H1 (cell line): ENCODE measurements at regions not wholly inside any gene's neighbourhood (a gene's known extent, or its start where the extent isn't known, plus 50 kb on each side); places are given as distances from the start of the nearest gene placed in this dataset.
"Not testable (repeated sequence)": the region's sequence is repeated elsewhere in the genome, so short reads cannot be mapped to it uniquely, and the experiment has no call there.

ENCODE experiments used
- CTCF ChIA-PET: fragments of 300-600 bp; sonication (Branson Sonifier 250); formaldehyde crosslinking; loops from one replicate; lab custom pipeline; 2021; ENCODE audit not compliant: partially characterized antibody; lab: Charles Lee
- POLR2A ChIA-PET: fragments of 300-600 bp; sonication (Branson Sonifier 250); formaldehyde crosslinking; loops from one replicate; lab custom pipeline; 2021; ENCODE audit warnings: inconsistent platforms; ENCODE audit not compliant: partially characterized antibody; lab: Charles Lee
- DNase-seq, 2 experiments: peaks; one replicate each; pipeline versions ENCODE4 v3.0.0 to v3.0.0-alpha.2; 2010 to 2022; ENCODE audit warnings: low spot score in 2 of 2, low read depth in 1 of 2, mixed read lengths in 1 of 2
- FAIRE-seq: peaks from 2 replicates; lab custom pipeline; 2011; peaks lifted over from hg19 to GRCh38; lab: Jason Lieb, UNC
- H2AFZ ChIP-seq: 2 replicates; pipeline ENCODE4 v1.8.1; 2012; ENCODE audit warnings: low read length, inconsistent platforms
- H2AK5ac ChIP-seq: 2 replicates; pipeline ENCODE4 v1.6.1; 2013; ENCODE audit warnings: low read depth, low read length
- H2BK120ac ChIP-seq: replicated peaks from 2 replicates; pipeline ENCODE3; 2013; ENCODE audit warnings: low read depth, low read length, inconsistent platforms
- H2BK12ac ChIP-seq: 2 replicates; pipeline ENCODE4 v1.6.1; 2013; ENCODE audit warnings: low read depth, low read length
- H2BK15ac ChIP-seq: 2 replicates; pipeline ENCODE4 v1.6.1; 2013; ENCODE audit warnings: low read length
- H2BK20ac ChIP-seq: 2 replicates; pipeline ENCODE4 v1.6.1; 2013; ENCODE audit warnings: low read length
- H2BK5ac ChIP-seq: 2 replicates; pipeline ENCODE4 v1.6.1; 2013; ENCODE audit warnings: low read depth, low read length
- H3K14ac ChIP-seq: 2 replicates; pipeline ENCODE4 v1.6.1; 2013; ENCODE audit warnings: inconsistent platforms; ENCODE audit not compliant: insufficient read length
- H3K18ac ChIP-seq: 2 replicates; pipeline ENCODE4 v1.6.1; 2013; ENCODE audit warnings: low read length; ENCODE audit errors: extremely low read depth
- H3K23ac ChIP-seq: 2 replicates; pipeline ENCODE4 v1.6.1; 2013; ENCODE audit warnings: inconsistent platforms; ENCODE audit not compliant: insufficient read length
- H3K23me2 ChIP-seq: 2 replicates; pipeline ENCODE4 v1.6.1; 2013; ENCODE audit warnings: low read depth, low read length
- H3K27ac ChIP-seq: 2 replicates; pipeline ENCODE4 v1.6.1; 2011; ENCODE audit warnings: low read depth, low read length, inconsistent platforms
- H3K27me3 ChIP-seq, 4 experiments: replicated peaks in 1 of 4; 1 replicate in 1 of 4; 2 replicates in 3 of 4; pipeline versions ENCODE4 v1.6.1 to v1.8.1; 2011 to 2013; ENCODE audit warnings: low read length in 3 of 4, mild to moderate bottlenecking in 3 of 4, inconsistent platforms in 2 of 4, mixed read lengths in 2 of 4, moderate library complexity in 1 of 4; ENCODE audit not compliant: control insufficient read depth in 3 of 4, insufficient read depth in 3 of 4; ENCODE audit errors: extremely low read depth in 1 of 4
- H3K36me3 ChIP-seq, 4 experiments: 2 replicates each; pipeline versions ENCODE4 v1.6.1 to v1.8.1; 2011 to 2013; ENCODE audit warnings: mild to moderate bottlenecking in 4 of 4, low read length in 3 of 4, moderate library complexity in 2 of 4, control low read depth in 1 of 4, inconsistent platforms in 1 of 4; ENCODE audit not compliant: insufficient read depth in 4 of 4, control insufficient read depth in 2 of 4
- H3K4ac ChIP-seq: replicated peaks from 2 replicates; pipeline ENCODE3; 2013; ENCODE audit warnings: low read length, low read depth, mixed read lengths, inconsistent platforms; ENCODE audit not compliant: insufficient read length
- H3K4me1 ChIP-seq, 4 experiments: replicated peaks in 1 of 4; 1 replicate in 1 of 4; 2 replicates in 3 of 4; pipeline versions ENCODE4 v1.6.1 to v1.8.1; 2011 to 2013; ENCODE audit warnings: low read length in 3 of 4, inconsistent platforms in 2 of 4, mixed read lengths in 1 of 4; ENCODE audit not compliant: insufficient read depth in 4 of 4, control insufficient read depth in 3 of 4
- H3K4me2 ChIP-seq, 2 experiments: 2 replicates each; pipeline versions ENCODE4 v1.6.1 to v1.8.1; 2011 to 2013; ENCODE audit warnings: low read depth in 2 of 2, low read length in 2 of 2, control low read depth in 1 of 2, inconsistent platforms in 1 of 2, mild to moderate bottlenecking in 1 of 2; ENCODE audit not compliant: insufficient read depth in 1 of 2
- H3K4me3 ChIP-seq, 4 experiments: fragments of 200-600, 300-600 bp in 1 of 4; sonication (generic), shearing (Covaris generic), sonication (Bioruptor Twin) in 1 of 4; 2 replicates each; pipeline versions ENCODE4 v1.5.1 to v1.8.1; 2011 to 2016; ENCODE audit warnings: low read length in 4 of 4, low read depth in 3 of 4, control low read depth in 2 of 4, inconsistent platforms in 2 of 4, mild to moderate bottlenecking in 2 of 4, mixed read lengths in 1 of 4, moderate library complexity in 1 of 4; ENCODE audit not compliant: insufficient read depth in 2 of 4; ENCODE audit errors: extremely low read depth in 1 of 4
- H3K56ac ChIP-seq: replicated peaks from 2 replicates; pipeline ENCODE3; 2013; ENCODE audit warnings: low read depth, mild to moderate bottlenecking, mixed read lengths, low read length, inconsistent platforms; ENCODE audit not compliant: insufficient read length
- H3K79me1 ChIP-seq: 2 replicates; pipeline ENCODE4 v1.6.1; 2013; ENCODE audit warnings: low read depth, low read length, control low read depth
- H3K79me2 ChIP-seq, 2 experiments: 2 replicates each; pipeline versions ENCODE4 v1.6.1 to v1.8.1; 2012 to 2013; ENCODE audit warnings: low read length in 2 of 2, mild to moderate bottlenecking in 2 of 2, inconsistent platforms in 1 of 2; ENCODE audit not compliant: insufficient read depth in 2 of 2, control insufficient read depth in 1 of 2
- H3K9ac ChIP-seq, 4 experiments: replicated peaks in 1 of 4; 1 replicate in 1 of 4; 2 replicates in 3 of 4; pipeline versions ENCODE4 v1.6.1 to v1.8.1; 2011 to 2013; ENCODE audit warnings: low read depth in 3 of 4, low read length in 3 of 4, control low read depth in 2 of 4, mild to moderate bottlenecking in 2 of 4, moderate library complexity in 2 of 4, inconsistent platforms in 1 of 4; ENCODE audit errors: extremely low read depth in 1 of 4
- H3K9me3 ChIP-seq, 2 experiments: 2 replicates each; pipeline versions ENCODE4 v1.6.1 to v1.8.1; 2012 to 2013; ENCODE audit warnings: mild to moderate bottlenecking in 2 of 2, moderate library complexity in 2 of 2, control low read depth in 1 of 2, inconsistent platforms in 1 of 2, low read depth in 1 of 2, low read length in 1 of 2, mixed read lengths in 1 of 2; ENCODE audit not compliant: insufficient read depth in 2 of 2
- H4K20me1 ChIP-seq, 2 experiments: replicated peaks in 1 of 2; 2 replicates each; pipeline versions ENCODE3 to v1.8.1; 2011 to 2013; ENCODE audit warnings: inconsistent platforms in 2 of 2, low read length in 2 of 2, mild to moderate bottlenecking in 1 of 2; ENCODE audit not compliant: insufficient read depth in 2 of 2, control insufficient read depth in 1 of 2
- H4K5ac ChIP-seq: 2 replicates; pipeline ENCODE4 v1.6.1; 2013; ENCODE audit warnings: low read length, low read depth, mixed read lengths, inconsistent platforms; ENCODE audit not compliant: insufficient read length
- H4K8ac ChIP-seq: 2 replicates; pipeline ENCODE4 v1.8.0; 2013; ENCODE audit warnings: mild to moderate bottlenecking, moderate library complexity, low read length, inconsistent platforms; ENCODE audit not compliant: insufficient read depth; ENCODE audit errors: extremely low read depth
- H4K91ac ChIP-seq: replicated peaks from 2 replicates; pipeline ENCODE3; 2013; ENCODE audit warnings: low read length, mixed read lengths, inconsistent platforms; ENCODE audit not compliant: insufficient read length
- JUND ChIP-seq: IDR thresholded peaks from 2 replicates; pipeline ENCODE4 v1.6.1; 2011; ENCODE audit warnings: mild to moderate bottlenecking, improper control_type of control experiment, low read length
- WGBS, 2 experiments: shearing (Covaris generic) in 1 of 2; methylation state at CpG; one replicate each; pipeline versions ENCODE4 v1.1.6 to v1.1.7; 2013 to 2015; ENCODE audit warnings: low lambda C conversion rate in 2 of 2, mixed read lengths in 2 of 2, inconsistent platforms in 1 of 2, low coverage in 1 of 2, missing lambda C conversion rate in 1 of 2; ENCODE audit not compliant: insufficient replicate concordance in 2 of 2, insufficient coverage in 1 of 2, insufficient read length in 1 of 2; ENCODE audit errors: extremely low coverage in 1 of 2, missing lambda C conversion rate in 1 of 2; 5-methylcytosine and 5-hydroxymethylcytosine counted together

GRCh38 chr2:87662316-87663290, 85.3 kb upstream of the PLGLB2 start:
- H3K4me3 ChIP-seq, H3K18ac ChIP-seq, H3K36me3 ChIP-seq, H3K23ac ChIP-seq, H3K56ac ChIP-seq, CTCF ChIA-PET, H4K20me1 ChIP-seq, H4K91ac ChIP-seq, H3K23me2 ChIP-seq, H4K8ac ChIP-seq, POLR2A ChIA-PET, H3K9ac ChIP-seq, H3K4ac ChIP-seq, H3K27me3 ChIP-seq, H2AFZ ChIP-seq, H3K79me2 ChIP-seq, H2BK120ac ChIP-seq, H3K4me1 ChIP-seq, H3K27ac ChIP-seq, H3K79me1 ChIP-seq, H2AK5ac ChIP-seq, H4K5ac ChIP-seq, H2BK20ac ChIP-seq, H2BK15ac ChIP-seq, H2BK5ac ChIP-seq, H3K14ac ChIP-seq, H3K4me2 ChIP-seq, H2BK12ac ChIP-seq, H3K9me3 ChIP-seq: not testable (repeated sequence)
- FAIRE-seq = peak; percentile 78
- peak in 1 of 2 experiments; percentile 31 for DNase-seq
- WGBS, 2 experiments = 47% methylated on average over 5 of the region's 10 CpGs; no CpG with 5 or more reads in 1 of the 2 experiments
- TF ChIP-seq JUND = peak; percentile 34; the same call in 1 of the 2 replicates

- H4K5ac ChIP-seq, H3K56ac ChIP-seq, H3K23me2 ChIP-seq, DNase-seq, H3K14ac ChIP-seq, H3K4me1 ChIP-seq, H4K91ac ChIP-seq, H4K20me1 ChIP-seq, H3K4ac ChIP-seq, H2BK12ac ChIP-seq, H3K79me2 ChIP-seq, H2BK120ac ChIP-seq, H2BK15ac ChIP-seq, H3K23ac ChIP-seq, H3K27ac ChIP-seq, H3K36me3 ChIP-seq, H2AK5ac ChIP-seq, H3K9me3 ChIP-seq, H3K4me3 ChIP-seq, H3K9ac ChIP-seq, H3K79me1 ChIP-seq, H3K4me2 ChIP-seq, H3K18ac ChIP-seq, H4K8ac ChIP-seq, CTCF ChIA-PET, H3K27me3 ChIP-seq, POLR2A ChIA-PET, H2BK20ac ChIP-seq, H2BK5ac ChIP-seq, FAIRE-seq, H2AFZ ChIP-seq: not testable (repeated sequence)
These were observed 84.5 kb upstream of the PLGLB2 start for GRCh38 chr2:87663347-87663746.
